Endothelial cell of umbilical vein (primary cell): ENCODE measurements at regions not wholly inside any gene's neighbourhood (a gene's known extent, or its start where the extent isn't known, plus 50 kb on each side); places are given as distances from the start of the nearest gene placed in this dataset.

Experiments used
- BruUV-seq: library from RNA; stranded (reverse); fragments of 400-500 nt; replicated peaks from 2 replicates; lab custom pipeline; 2021; lab: Mats Ljungman, UMichigan
- CTCF ChIA-PET: fragments of 300-600, 350-600 bp; sonication (Branson Sonifier 250); formaldehyde crosslinking; loops from one replicate; lab custom pipeline; 2021; ENCODE audit warnings: antibody characterized with exemption, inconsistent platforms; lab: Charles Lee
- POLR2A ChIA-PET: fragments of 300-600, 350-600 bp; sonication (Branson Sonifier 250); formaldehyde crosslinking; loops from one replicate; lab custom pipeline; 2021; ENCODE audit warnings: antibody characterized with exemption, inconsistent platforms; lab: Charles Lee
- DNase-seq: peaks from one replicate; pipeline ENCODE4 v3.0.0-alpha.2; 2011; ENCODE audit warnings: low read depth, low spot score
- FAIRE-seq: peaks from 2 replicates; lab custom pipeline; 2011; peaks lifted over from hg19 to GRCh38; lab: Jason Lieb, UNC
- H2AFZ ChIP-seq: 2 replicates; pipeline ENCODE4 v1.6.0; 2012; ENCODE audit warnings: low read depth, low read length, control low read depth, inconsistent platforms
- H3K27ac ChIP-seq: 2 replicates; pipeline ENCODE4 v1.5.1; 2011; ENCODE audit warnings: low read depth, mild to moderate bottlenecking, control low read depth, low read length, moderate library complexity; ENCODE audit not compliant: insufficient read depth
- H3K27me3 ChIP-seq, 2 experiments: 2 replicates each; pipeline versions ENCODE4 v1.6.0 to v1.6.1; 2011; ENCODE audit warnings: low read length in 2 of 2, mixed read lengths in 1 of 2; ENCODE audit not compliant: control insufficient read depth in 2 of 2, insufficient read depth in 2 of 2
- H3K36me3 ChIP-seq, 2 experiments: 2 replicates in 1 of 2; 3 replicates in 1 of 2; pipeline ENCODE4 v1.5.1; 2011; ENCODE audit warnings: low read length in 2 of 2, mild to moderate bottlenecking in 1 of 2, moderate library complexity in 1 of 2; ENCODE audit not compliant: control insufficient read depth in 2 of 2, insufficient read depth in 2 of 2; ENCODE audit errors: extremely low read depth in 1 of 2
- H3K4me1 ChIP-seq: 3 replicates; pipeline ENCODE4 v1.5.1; 2011; ENCODE audit warnings: mild to moderate bottlenecking, low read length; ENCODE audit not compliant: control insufficient read depth, insufficient read depth; ENCODE audit errors: extremely low read depth
- H3K4me2 ChIP-seq: 2 replicates; pipeline ENCODE4 v1.6.1; 2011; ENCODE audit warnings: low read length, control low read depth, mixed read lengths; ENCODE audit not compliant: insufficient read depth
- H3K4me3 ChIP-seq, 3 experiments: fragments of 200-600 bp in 1 of 3; sonication (generic), shearing (Covaris generic) in 1 of 3; replicated peaks in 1 of 3; 2 replicates each; pipeline ENCODE4 v1.5.1; 2011 to 2016; ENCODE audit warnings: control low read depth in 3 of 3, low read length in 3 of 3, mild to moderate bottlenecking in 2 of 3, inconsistent platforms in 1 of 3, low read depth in 1 of 3, moderate library complexity in 1 of 3; ENCODE audit not compliant: insufficient read depth in 1 of 3
- H3K79me2 ChIP-seq: 2 replicates; pipeline ENCODE4 v1.6.0; 2012; ENCODE audit warnings: low read length, inconsistent platforms; ENCODE audit not compliant: control insufficient read depth, insufficient read depth
- H3K9ac ChIP-seq: replicated peaks from 2 replicates; pipeline ENCODE3; 2011; ENCODE audit warnings: low read length, control low read depth; ENCODE audit not compliant: insufficient read depth; ENCODE audit errors: extremely low read depth
- H3K9me1 ChIP-seq: replicated peaks from 3 replicates; pipeline ENCODE4 v1.6.0; 2011; ENCODE audit warnings: mild to moderate bottlenecking, low read length; ENCODE audit not compliant: control insufficient read depth, insufficient read depth; ENCODE audit errors: extremely low read depth
- H3K9me3 ChIP-seq: replicated peaks from 2 replicates; pipeline ENCODE4 v1.5.1; 2012; ENCODE audit warnings: low read length, inconsistent platforms; ENCODE audit not compliant: control insufficient read depth, insufficient read depth
- H4K20me1 ChIP-seq: replicated peaks from 2 replicates; pipeline ENCODE3; 2011; ENCODE audit warnings: mild to moderate bottlenecking, low read length; ENCODE audit not compliant: control insufficient read depth, insufficient read depth; ENCODE audit errors: extremely low read depth
- CTCF ChIP-seq, 2 donors: IDR thresholded peaks; 1 replicate in 1 of 2; 2 replicates in 1 of 2; pipeline ENCODE4 v1.5.1; 2011; ENCODE audit warnings: low read length in 2 of 2, mild to moderate bottlenecking in 2 of 2, moderate library complexity in 2 of 2, control low read depth in 1 of 2, inconsistent platforms in 1 of 2, low read depth in 1 of 2; ENCODE audit not compliant: insufficient read depth in 1 of 2; ENCODE audit errors: extremely low read depth in 1 of 2
- EZH2 ChIP-seq: IDR thresholded peaks from 2 replicates; pipeline ENCODE4 v1.6.1; 2012; ENCODE audit warnings: borderline replicate concordance, low read depth, mild to moderate bottlenecking, moderate library complexity, low read length, inconsistent platforms; ENCODE audit not compliant: severe bottlenecking
- FOS ChIP-seq: IDR thresholded peaks from 2 replicates; pipeline ENCODE4 v1.6.1; 2011; ENCODE audit warnings: mild to moderate bottlenecking, low read length, moderate library complexity, borderline replicate concordance; ENCODE audit not compliant: insufficient read depth
- GATA2 ChIP-seq: IDR thresholded peaks from 2 replicates; pipeline ENCODE4 v1.7.0; 2011; ENCODE audit warnings: low read depth, mild to moderate bottlenecking, moderate library complexity, mixed read lengths, low read length; ENCODE audit not compliant: insufficient read length, insufficient read depth
- JUN ChIP-seq: IDR thresholded peaks from 2 replicates; pipeline ENCODE4 v1.6.1; 2011; ENCODE audit warnings: borderline replicate concordance, low read depth; ENCODE audit not compliant: insufficient read length, insufficient read depth
- MAX ChIP-seq: IDR thresholded peaks from 2 replicates; pipeline ENCODE4 v1.6.1; 2011; ENCODE audit not compliant: insufficient read depth, insufficient read length
- MYC ChIP-seq: IDR thresholded peaks from one replicate; pipeline ENCODE4 v1.6.1; 2011; ENCODE audit warnings: mild to moderate bottlenecking, low read depth, low read length
- POLR2A ChIP-seq: IDR thresholded peaks from 2 replicates; pipeline ENCODE4 v1.6.1; 2012; ENCODE audit warnings: low read depth, mild to moderate bottlenecking, control low read depth, low read length
- POLR2AphosphoS5 ChIP-seq: IDR thresholded peaks from 2 replicates; pipeline ENCODE4 v1.6.1; 2012; ENCODE audit warnings: low read depth, mild to moderate bottlenecking, control low read depth, low read length, moderate library complexity; ENCODE audit not compliant: insufficient read depth
- dilution Hi-C: fragments of 300-500 bp; cut with MboI; formaldehyde crosslinking; loops from one replicate; pipeline ENCODE4 v1.15.0; 2019; ENCODE audit warnings: low sequenced_read_pairs; ENCODE audit not compliant: extremely low pct_ligation_motif_present
- intact Hi-C: fragments of 100-400 bp; cut with micrococcal nuclease; formaldehyde crosslinking; loops from one replicate; pipeline ENCODE4 v1.10.0; 2022

- FAIRE-seq (no peak), DNase-seq (no peak)
- H3K4me1 ChIP-seq = no peaks in the 10 kb centered on the region
- H3K9me1 ChIP-seq = no peaks in the 10 kb centered on the region
- H3K79me2 ChIP-seq = no peaks in the 10 kb centered on the region
- no peaks in the 10 kb centered on the region for H4K20me1 ChIP-seq
- no peak overlapping the region for H2AFZ ChIP-seq
- no peak overlapping the region for H3K27ac ChIP-seq
- H3K4me3 ChIP-seq = no peak overlapping the region
- TF ChIP-seq EZH2 (no peak), POLR2A (no peak), MAX (no peak), MYC (no peak), FOS (no peak), JUN (no peak), GATA2 (no peak), POLR2AphosphoS5 (no peak), CTCF (IDR thresholded peaks at IDR 0.05; ENCODE audit: extremely low read depth in 1 of 2, insufficient read depth in 1 of 2, low read depth in 1 of 2, low read length in 2 of 2) (no peak)
- ChIA-PET CTCF (interaction anchor here (1.3 kb wide), 1 partner anchor 10 kb away, joined by 3 read pairs; no protein-coding TSS in a partner anchor), POLR2A (no interaction called here)
- intact Hi-C loops (no loop called here), dilution Hi-C loops (no loop called here)
- peaks cover 4 to 14% of the 10 kb centered on the region in 2 experiments for H3K27me3 ChIP-seq
- H3K9me3 ChIP-seq = no peaks in the 10 kb centered on the region
- H3K36me3 ChIP-seq = no peaks in the 10 kb centered on the region
- no peak overlapping the region for H3K4me2 ChIP-seq
- H3K9ac ChIP-seq = no peak overlapping the region
- no TSS peak for BruUV-seq
Measured at GRCh38 chr22:23481369-23481768, 98.7 kb downstream of the IGLL1 start.
